ENCODE measurements at regions not wholly inside any gene's neighbourhood (a gene's known extent, or its start where the extent isn't known, plus 50 kb on each side); places are given as distances from the start of the nearest gene placed in this dataset.

- H3K9me3 ChIP-seq (replicated peaks in 1 of 11) = no peaks in the 10 kb centered on the region
- no peaks in the 10 kb centered on the region for H3K36me3 ChIP-seq
- H3K27me3 ChIP-seq = no peaks in the 10 kb centered on the region
- H4K20me1 ChIP-seq = no peaks in the 10 kb centered on the region
- no peak overlapping the region for H3K27ac ChIP-seq
- H3K4me2 ChIP-seq = no peak overlapping the region
- peaks cover 0 to 11% (median 0%) of the 10 kb centered on the region in 10 experiments; a peak in 3 of 20 replicates for H3K4me1 ChIP-seq
- TF ChIP-seq Cebpa-rat (IDR thresholded peaks at IDR 0.05) = no peak
- H3K4me3 ChIP-seq = no peak overlapping the region
- H3K9ac ChIP-seq = no peak overlapping the region
Measured at GRCh38 chr7:117986645-117987269, 113.5 kb upstream of the CTTNBP2 start.

GRCh38 chr7:117990834-117991233 is 117.6 kb upstream of the CTTNBP2 start:
- no peaks in the 10 kb centered on the region for H3K36me3 ChIP-seq
- H3K9ac ChIP-seq = no peak overlapping the region
- H3K4me2 ChIP-seq = no peak overlapping the region
- peaks cover 0 to 18% (median 0%) of the 10 kb centered on the region in 11 experiments; a peak in 7 of 22 replicates for H3K9me3 ChIP-seq (replicated peaks in 1 of 11)
- H3K27ac ChIP-seq = no peak overlapping the region
- H4K20me1 ChIP-seq = no peaks in the 10 kb centered on the region
- no peak overlapping the region for H3K4me3 ChIP-seq
- H3K4me1 ChIP-seq = peaks cover 0 to 13% (median 0%) of the 10 kb centered on the region in 10 experiments; a peak in 3 of 20 replicates
- TF ChIP-seq Cebpa-rat (IDR thresholded peaks at IDR 0.05) = no peak
- H3K27me3 ChIP-seq = no peaks in the 10 kb centered on the region

- no peak for TF ChIP-seq Cebpa-rat (IDR thresholded peaks at IDR 0.05)
- Histone ChIP-seq H4K20me1 (no peaks in the 10 kb centered on the region), H3K27me3 (no peaks in the 10 kb centered on the region), H3K4me3 (no peak overlapping the region), H3K27ac (no peak overlapping the region), H3K4me1 (peaks cover 0 to 17% (median 0%) of the 10 kb centered on the region in 10 experiments; a peak in 3 of 20 replicates), H3K36me3 (no peaks in the 10 kb centered on the region), H3K4me2 (no peak overlapping the region), H3K9ac (no peak overlapping the region), H3K9me3 (replicated peaks in 1 of 11) (peaks cover 0 to 28% (median 0%) of the 10 kb centered on the region in 11 experiments; a peak in 8 of 22 replicates)
Measured at GRCh38 chr7:117992635-117993376, 119.6 kb upstream of the CTTNBP2 start.

- H3K4me3 ChIP-seq = no peak overlapping the region
- no peaks in the 10 kb centered on the region for H3K27me3 ChIP-seq
- H3K4me1 ChIP-seq = peaks cover 0 to 17% (median 0%) of the 10 kb centered on the region in 10 experiments; a peak in 3 of 20 replicates
- H3K9ac ChIP-seq = no peak overlapping the region
- H3K27ac ChIP-seq = no peak overlapping the region
- H3K36me3 ChIP-seq = no peaks in the 10 kb centered on the region
- TF ChIP-seq Cebpa-rat (IDR thresholded peaks at IDR 0.05) = no peak
- H4K20me1 ChIP-seq = no peaks in the 10 kb centered on the region
- no peak overlapping the region; a peak in 1 of 22 replicates for H3K4me2 ChIP-seq
- H3K9me3 ChIP-seq (replicated peaks in 1 of 11) = peaks cover 0 to 28% (median 0%) of the 10 kb centered on the region in 11 experiments; a peak in 8 of 22 replicates
Measured at GRCh38 chr7:117993377-117994003, 120.2 kb upstream of the CTTNBP2 start.

- Histone ChIP-seq H3K4me1 (peaks cover 0 to 17% (median 0%) of the 10 kb centered on the region in 10 experiments; a peak in 3 of 20 replicates), H3K36me3 (no peaks in the 10 kb centered on the region), H3K27ac (peak overlapping the region in 3 of 11 experiments; percentile 6 to 48 (median 17); a peak in 3 of 22 replicates), H3K9me3 (replicated peaks in 1 of 11) (peaks cover 0 to 28% (median 0%) of the 10 kb centered on the region in 11 experiments; a peak in 8 of 22 replicates), H4K20me1 (no peaks in the 10 kb centered on the region), H3K27me3 (no peaks in the 10 kb centered on the region), H3K9ac (no peak overlapping the region), H3K4me2 (no peak overlapping the region), H3K4me3 (no peak overlapping the region)
- TF ChIP-seq Cebpa-rat (IDR thresholded peaks at IDR 0.05) = no peak
Measured at GRCh38 chr7:117995850-117996650, 122.8 kb upstream of the CTTNBP2 start.

- no peak for TF ChIP-seq Cebpa-rat (IDR thresholded peaks at IDR 0.05)
- Histone ChIP-seq H4K20me1 (no peaks in the 10 kb centered on the region), H3K27ac (no peak overlapping the region), H3K4me2 (no peak overlapping the region), H3K36me3 (no peaks in the 10 kb centered on the region), H3K9ac (no peak overlapping the region), H3K4me3 (no peak overlapping the region), H3K9me3 (replicated peaks in 1 of 11) (peaks cover 0 to 28% (median 0%) of the 10 kb centered on the region in 11 experiments; a peak in 8 of 22 replicates), H3K4me1 (peaks cover 0 to 20% (median 0%) of the 10 kb centered on the region in 10 experiments; a peak in 4 of 20 replicates), H3K27me3 (no peaks in the 10 kb centered on the region)
Measured at GRCh38 chr7:117997862-117998825, 124.9 kb upstream of the CTTNBP2 start.

- H3K4me3 ChIP-seq = no peak overlapping the region
- H3K27ac ChIP-seq = no peak overlapping the region
- H3K9me3 ChIP-seq (replicated peaks in 1 of 11) = peaks cover 0 to 12% (median 0%) of the 10 kb centered on the region in 11 experiments; a peak in 7 of 22 replicates
- TF ChIP-seq Cebpa-rat (IDR thresholded peaks at IDR 0.05) = no peak
- no peak overlapping the region for H3K9ac ChIP-seq
- H3K4me2 ChIP-seq = no peak overlapping the region
- H3K27me3 ChIP-seq = no peaks in the 10 kb centered on the region
- no peaks in the 10 kb centered on the region for H3K36me3 ChIP-seq
- H3K4me1 ChIP-seq = peaks cover 0 to 19% (median 0%) of the 10 kb centered on the region in 10 experiments; a peak in 4 of 20 replicates
- no peaks in the 10 kb centered on the region for H4K20me1 ChIP-seq
Measured at GRCh38 chr7:118000480-118001202, 127.4 kb upstream of the CTTNBP2 start.

Measured in BLaER1 treated with 17β-estradiol and CSF1 and Interleukin-3, amounts not matched to agents 10 nM and 100 nM (cell line).